SKM-1 (cell line): ENCODE measurements at regions not wholly inside any gene's neighbourhood (a gene's known extent, or its start where the extent isn't known, plus 50 kb on each side); places are given as distances from the start of the nearest gene placed in this dataset.
"Not testable (repeated sequence)": the region's sequence is repeated elsewhere in the genome, so short reads cannot be mapped to it uniquely, and the experiment has no call there.

Experiments
- DNase-seq: peaks from one replicate; lab custom pipeline; 2025; ENCODE audit not compliant: unreplicated experiment; lab: John Stamatoyannopoulos, UW

GRCh38 chr3:110901536-110901935 is 170.1 kb upstream of the NECTIN3 start:
- no peak for DNase-seq

GRCh38 chr3:110902453-110903085 is 169.0 kb upstream of the NECTIN3 start:
- no peak for DNase-seq

GRCh38 chr3:110903771-110904519 is 167.7 kb upstream of the NECTIN3 start:
- DNase-seq, result no peak

- no peak for DNase-seq
Measured at GRCh38 chr3:110904520-110904890, 167.1 kb upstream of the NECTIN3 start.

GRCh38 chr3:110905121-110905520 is 166.5 kb upstream of the NECTIN3 start:
- DNase-seq, result no peak

GRCh38 chr3:110909839-110910238 is 161.8 kb upstream of the NECTIN3 start:
- DNase-seq, result no peak

GRCh38 chr3:110910346-110910955 is 161.2 kb upstream of the NECTIN3 start:
- no peak for DNase-seq

GRCh38 chr3:110918963-110919362 is 152.7 kb upstream of the NECTIN3 start:
- DNase-seq, result no peak

- no peak for DNase-seq
Measured at GRCh38 chr3:110925798-110926197, 145.8 kb upstream of the NECTIN3 start.

GRCh38 chr3:110928016-110928662 is 143.5 kb upstream of the NECTIN3 start:
- no peak for DNase-seq

GRCh38 chr3:110929816-110930215 is 141.8 kb upstream of the NECTIN3 start:
- DNase-seq, result no peak

- no peak for DNase-seq
Measured at GRCh38 chr3:110932567-110932966, 139.0 kb upstream of the NECTIN3 start.

GRCh38 chr3:110933821-110934426 is 137.7 kb upstream of the NECTIN3 start:
- no peak for DNase-seq

GRCh38 chr3:110938629-110939028 is 133.0 kb upstream of the NECTIN3 start:
- no peak for DNase-seq

- DNase-seq, result no peak
Measured at GRCh38 chr3:110940055-110940454, 131.6 kb upstream of the NECTIN3 start.

- DNase-seq, result no peak
Measured at GRCh38 chr3:110944782-110945181, 126.8 kb upstream of the NECTIN3 start.

GRCh38 chr3:110946810-110947209 is 124.8 kb upstream of the NECTIN3 start:
- no peak for DNase-seq

- not testable (repeated sequence) for DNase-seq
Measured at GRCh38 chr3:110949194-110949593, 122.4 kb upstream of the NECTIN3 start.

GRCh38 chr3:110955301-110955880 is 116.2 kb upstream of the NECTIN3 start:
- DNase-seq, result no peak

GRCh38 chr3:110956081-110956480 is 115.5 kb upstream of the NECTIN3 start:
- DNase-seq, result no peak
